Fibroblast of lung (primary cell): ENCODE measurements at regions not wholly inside any gene's neighbourhood (a gene's known extent, or its start where the extent isn't known, plus 50 kb on each side); places are given as distances from the start of the nearest gene placed in this dataset.

Experiments used
- DNase-seq, 2 donors: peaks; one replicate each; pipeline versions ENCODE4 v3.0.0 to v3.0.0-alpha.2; 2010; ENCODE audit warnings: low read depth in 2 of 2
- H2AFZ ChIP-seq: 2 replicates; pipeline ENCODE4 v1.5.1; 2012; ENCODE audit warnings: low read length, control low read depth, inconsistent platforms
- H3K27ac ChIP-seq: 2 replicates; pipeline ENCODE4 v1.5.1; 2011; ENCODE audit warnings: low read length, control low read depth; ENCODE audit not compliant: insufficient read depth
- H3K27me3 ChIP-seq: 2 replicates; pipeline ENCODE4 v1.5.1; 2011; ENCODE audit warnings: mild to moderate bottlenecking, low read length; ENCODE audit not compliant: control insufficient read depth, insufficient read depth
- H3K36me3 ChIP-seq: 2 replicates; pipeline ENCODE4 v1.5.1; 2011; ENCODE audit warnings: low read length; ENCODE audit not compliant: control insufficient read depth, insufficient read depth
- H3K4me1 ChIP-seq: 2 replicates; pipeline ENCODE4 v1.5.1; 2011; ENCODE audit warnings: low read length; ENCODE audit not compliant: control insufficient read depth, insufficient read depth; ENCODE audit errors: extremely low read depth
- H3K4me2 ChIP-seq: 2 replicates; pipeline ENCODE4 v1.5.1; 2011; ENCODE audit warnings: low read length, control low read depth; ENCODE audit not compliant: insufficient read depth; ENCODE audit errors: extremely low read depth
- H3K4me3 ChIP-seq, 4 experiments: fragments of 200-600 bp in 1 of 4; sonication (generic) in 1 of 4; replicated peaks in 1 of 4; 2 replicates each; pipeline ENCODE4 v1.5.1; 2011 to 2016; ENCODE audit warnings: low read length in 4 of 4, low read depth in 3 of 4, mild to moderate bottlenecking in 3 of 4, control low read depth in 2 of 4, inconsistent platforms in 1 of 4, mixed read lengths in 1 of 4; ENCODE audit not compliant: insufficient read depth in 1 of 4; ENCODE audit errors: control extremely low read depth in 1 of 4
- H3K79me2 ChIP-seq: 2 replicates; pipeline ENCODE4 v1.5.1; 2012; ENCODE audit warnings: mild to moderate bottlenecking, low read length, inconsistent platforms; ENCODE audit not compliant: control insufficient read depth, insufficient read depth
- H3K9ac ChIP-seq: 2 replicates; pipeline ENCODE4 v1.5.1; 2011; ENCODE audit warnings: mild to moderate bottlenecking, low read length, control low read depth; ENCODE audit not compliant: insufficient read depth
- H3K9me3 ChIP-seq: 2 replicates; pipeline ENCODE4 v1.5.1; 2012; ENCODE audit warnings: low read depth, low read length; ENCODE audit not compliant: control insufficient read depth, insufficient read depth
- H4K20me1 ChIP-seq: 2 replicates; pipeline ENCODE4 v1.5.1; 2011; ENCODE audit warnings: low read length; ENCODE audit not compliant: control insufficient read depth, insufficient read depth; ENCODE audit errors: extremely low read depth
- CTCF ChIP-seq, 2 donors: IDR thresholded peaks in 1 of 2; conservative IDR thresholded peaks in 1 of 2; 1 replicate in 1 of 2; 2 replicates in 1 of 2; pipeline ENCODE4 v1.5.1; 2011 to 2012; ENCODE audit warnings: low read length in 2 of 2, control low read depth in 1 of 2, inconsistent platforms in 1 of 2, low read depth in 1 of 2, mild to moderate bottlenecking in 1 of 2
- EZH2 ChIP-seq: IDR thresholded peaks from 2 replicates; pipeline ENCODE4 v1.5.1; 2012; ENCODE audit warnings: low read length, control low read depth, mild to moderate bottlenecking; ENCODE audit errors: missing control alignments

- Histone ChIP-seq H3K36me3 (no peaks in the 10 kb centered on the region), H3K27ac (no peak overlapping the region), H3K27me3 (no peaks in the 10 kb centered on the region), H3K9me3 (no peaks in the 10 kb centered on the region), H4K20me1 (no peaks in the 10 kb centered on the region), H3K4me3 (no peak overlapping the region), H3K4me1 (no peaks in the 10 kb centered on the region), H3K4me2 (no peak overlapping the region), H3K9ac (no peak overlapping the region), H3K79me2 (no peaks in the 10 kb centered on the region), H2AFZ (no peak overlapping the region)
- TF ChIP-seq EZH2 (no peak), CTCF (conservative IDR thresholded peaks at IDR 0.05 in 1 of 2, IDR thresholded peaks at IDR 0.05 in 1 of 2; ENCODE audit: low read depth in 1 of 2, low read length in 2 of 2) (no peak)
- DNase-seq, result no peak
These were observed 111.6 kb downstream of the NREP start for GRCh38 chr5:111645303-111645838.

- Histone ChIP-seq H3K4me2 (no peak overlapping the region), H3K9ac (no peak overlapping the region), H3K27ac (no peak overlapping the region), H3K4me1 (no peaks in the 10 kb centered on the region), H3K9me3 (no peaks in the 10 kb centered on the region), H2AFZ (no peak overlapping the region), H4K20me1 (no peaks in the 10 kb centered on the region), H3K27me3 (no peaks in the 10 kb centered on the region), H3K79me2 (no peaks in the 10 kb centered on the region), H3K36me3 (no peaks in the 10 kb centered on the region), H3K4me3 (no peak overlapping the region)
- DNase-seq, result no peak
- TF ChIP-seq CTCF (conservative IDR thresholded peaks at IDR 0.05 in 1 of 2, IDR thresholded peaks at IDR 0.05 in 1 of 2; ENCODE audit: low read depth in 1 of 2, low read length in 2 of 2) (no peak), EZH2 (no peak)
These were observed 113.5 kb downstream of the NREP start for GRCh38 chr5:111643499-111643898.

- DNase-seq, result peak; percentile 71 to 82
- Histone ChIP-seq H3K27ac (no peak overlapping the region), H3K27me3 (no peaks in the 10 kb centered on the region), H3K9me3 (no peaks in the 10 kb centered on the region), H3K36me3 (no peaks in the 10 kb centered on the region), H3K4me1 (no peaks in the 10 kb centered on the region), H2AFZ (no peak overlapping the region), H3K4me3 (no peak overlapping the region), H3K9ac (no peak overlapping the region), H4K20me1 (no peaks in the 10 kb centered on the region), H3K4me2 (no peak overlapping the region), H3K79me2 (no peaks in the 10 kb centered on the region)
- no peak for TF ChIP-seq CTCF (conservative IDR thresholded peaks at IDR 0.05 in 1 of 2, IDR thresholded peaks at IDR 0.05 in 1 of 2; ENCODE audit: low read depth in 1 of 2, low read length in 2 of 2)
- TF ChIP-seq EZH2, result no peak
These were observed 115.3 kb downstream of the NREP start for GRCh38 chr5:111641533-111642233.
